Neural cell (in vitro differentiated cells): ENCODE measurements at regions not wholly inside any gene's neighbourhood (a gene's known extent, or its start where the extent isn't known, plus 50 kb on each side); places are given as distances from the start of the nearest gene placed in this dataset.

Experiments used
- H2AFZ ChIP-seq: fragments of 200-600, 300-800 bp; sonication (generic), shearing (Covaris generic); 2 replicates; pipeline ENCODE4 v1.6.0; 2014; ENCODE audit warnings: low read depth, mild to moderate bottlenecking, antibody characterized with exemption, low read length, moderate library complexity
- H3F3A ChIP-seq: fragments of 200-600 bp; shearing (Covaris generic); 2 replicates; pipeline ENCODE4 v1.6.1; 2016; ENCODE audit warnings: mild to moderate bottlenecking, moderate library complexity, mixed read lengths, antibody characterized with exemption, low read length; ENCODE audit not compliant: insufficient read depth, poor library complexity, severe bottlenecking
- H3K27ac ChIP-seq: fragments of 200-600, 300-800 bp; sonication (generic), shearing (Covaris generic); 2 replicates; pipeline ENCODE4 v1.5.1; 2014; ENCODE audit warnings: mild to moderate bottlenecking, low read length, moderate library complexity
- H3K27me3 ChIP-seq: fragments of 300-800, 200-600 bp; sonication (generic), shearing (Covaris generic); 2 replicates; pipeline ENCODE4 v1.6.0; 2014; ENCODE audit warnings: mild to moderate bottlenecking, low read depth, low read length, moderate library complexity; ENCODE audit not compliant: insufficient read depth
- H3K36me3 ChIP-seq: fragments of 300-800, 200-600 bp; sonication (generic), shearing (Covaris generic); 2 replicates; pipeline ENCODE4 v1.5.1; 2014; ENCODE audit warnings: mild to moderate bottlenecking, antibody characterized with exemption, low read length, moderate library complexity; ENCODE audit not compliant: insufficient read depth
- H3K4me2 ChIP-seq: fragments of 300-800, 200-600 bp; sonication (generic), shearing (Covaris generic); 2 replicates; pipeline ENCODE4 v1.6.0; 2014; ENCODE audit warnings: mild to moderate bottlenecking, low read length
- H3K4me3 ChIP-seq: fragments of 300-800, 200-600 bp; sonication (generic), shearing (Covaris generic); 2 replicates; pipeline ENCODE4 v1.5.1; 2014; ENCODE audit warnings: mild to moderate bottlenecking, low read length, moderate library complexity
- H3K79me2 ChIP-seq: fragments of 200-600 bp; shearing (Covaris generic); replicated peaks from 2 replicates; pipeline ENCODE4 v1.6.0; 2014; ENCODE audit warnings: mild to moderate bottlenecking, low read length, moderate library complexity; ENCODE audit not compliant: insufficient read depth
- H3K9ac ChIP-seq: fragments of 300-800, 200-600 bp; sonication (generic), shearing (Covaris generic); 2 replicates; pipeline ENCODE4 v1.6.1; 2016; ENCODE audit warnings: mild to moderate bottlenecking, low read length, mixed read lengths
- H3K9me2 ChIP-seq: fragments of 200-600 bp; shearing (Covaris generic); 2 replicates; pipeline ENCODE4 v1.6.1; 2016; ENCODE audit warnings: mild to moderate bottlenecking, low read length, mixed read lengths; ENCODE audit not compliant: insufficient read depth
- H3K9me3 ChIP-seq: fragments of 200-600, 300-800 bp; sonication (generic), shearing (Covaris generic); 2 replicates; pipeline ENCODE4 v1.6.1; 2016; ENCODE audit warnings: mild to moderate bottlenecking, mixed run types, low read length, moderate library complexity, mixed read lengths
- H4K20me1 ChIP-seq: fragments of 200-600 bp; shearing (Covaris generic); 2 replicates; pipeline ENCODE4 v1.6.1; 2016; ENCODE audit warnings: mild to moderate bottlenecking, mixed run types; ENCODE audit not compliant: insufficient read depth
- EP300 ChIP-seq: fragments of 450-650 bp; conservative IDR thresholded peaks from 2 replicates; pipeline ENCODE4 v1.6.1; 2014; ENCODE audit warnings: antibody characterized with exemption, mild to moderate bottlenecking, moderate library complexity; ENCODE audit not compliant: poor library complexity, severe bottlenecking
- EZH2 ChIP-seq: fragments of 200-600, 300-800 bp; shearing (Covaris generic), sonication (generic); IDR thresholded peaks from 2 replicates; pipeline ENCODE4 v1.6.1; 2014; ENCODE audit warnings: antibody characterized with exemption, low read length, borderline replicate concordance, mild to moderate bottlenecking; ENCODE audit not compliant: insufficient read depth, poor library complexity, severe bottlenecking
- MXI1 ChIP-seq: fragments of 450-650 bp; conservative IDR thresholded peaks from 2 replicates; pipeline ENCODE4 v1.6.1; 2014; ENCODE audit warnings: antibody characterized with exemption, mild to moderate bottlenecking; ENCODE audit not compliant: poor library complexity, severe bottlenecking
- POLR2AphosphoS5 ChIP-seq: IDR thresholded peaks from 2 replicates; pipeline ENCODE4 v1.6.1; 2012
- RAD21 ChIP-seq: fragments of 450-650 bp; conservative IDR thresholded peaks from 2 replicates; pipeline ENCODE4 v1.6.1; 2014; ENCODE audit warnings: antibody characterized with exemption, mild to moderate bottlenecking, moderate library complexity
- SMC3 ChIP-seq: fragments of 450-650 bp; conservative IDR thresholded peaks from 2 replicates; pipeline ENCODE4 v1.6.1; 2014; ENCODE audit warnings: antibody characterized with exemption, mild to moderate bottlenecking, moderate library complexity; ENCODE audit not compliant: poor library complexity
- TAF1 ChIP-seq: IDR thresholded peaks from 2 replicates; pipeline ENCODE4 v1.6.1; 2012; ENCODE audit warnings: low read depth
- TF ChIP-seq, protein P1 (sequence below): IDR thresholded peaks from 2 replicates; pipeline ENCODE4 v1.6.1; 2012; ENCODE audit warnings: borderline replicate concordance
- TF ChIP-seq, protein P2 (sequence below): fragments of 450-650 bp; IDR thresholded peaks from 2 replicates; pipeline ENCODE4 v1.5.1; 2014; ENCODE audit warnings: antibody characterized with exemption, mild to moderate bottlenecking, moderate library complexity; ENCODE audit not compliant: poor library complexity, severe bottlenecking

DNA sequence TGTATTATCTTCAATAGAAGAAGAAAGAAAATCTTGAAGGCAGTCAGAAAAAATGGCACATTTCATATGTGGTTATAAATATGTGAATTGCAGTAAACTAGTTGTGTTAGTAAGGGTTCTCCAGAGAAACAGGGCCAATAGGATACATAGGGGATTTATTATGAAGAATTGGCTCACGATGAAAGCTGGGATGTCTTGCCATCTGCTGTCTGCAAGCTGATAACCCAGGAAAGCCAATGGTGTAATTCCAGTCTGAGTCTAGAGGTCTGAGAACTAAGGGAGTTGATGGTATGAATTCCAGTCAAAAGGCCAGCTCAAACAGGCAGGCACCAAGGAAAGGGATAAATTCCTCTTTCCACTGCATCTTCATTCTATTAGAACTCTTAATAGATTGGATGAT lies 362.4 kb downstream of the KCNJ3 start:
- no peak overlapping the region for H3K4me3 ChIP-seq
- H3K36me3 ChIP-seq, result no peaks in the 10 kb centered on the region
- no peaks in the 10 kb centered on the region for H3K9me3 ChIP-seq
- no peaks in the 10 kb centered on the region for H3K79me2 ChIP-seq
- H3K9ac ChIP-seq, result no peak overlapping the region
- H4K20me1 ChIP-seq, result no peaks in the 10 kb centered on the region
- no peaks in the 10 kb centered on the region for H3K27me3 ChIP-seq
- H3K27ac ChIP-seq, result no peak overlapping the region
- H3K9me2 ChIP-seq, result no peaks in the 10 kb centered on the region
- no peak overlapping the region for H2AFZ ChIP-seq
- no peak overlapping the region for H3K4me2 ChIP-seq
- TF ChIP-seq RAD21, result no peak
- TF ChIP-seq, protein P1, sequence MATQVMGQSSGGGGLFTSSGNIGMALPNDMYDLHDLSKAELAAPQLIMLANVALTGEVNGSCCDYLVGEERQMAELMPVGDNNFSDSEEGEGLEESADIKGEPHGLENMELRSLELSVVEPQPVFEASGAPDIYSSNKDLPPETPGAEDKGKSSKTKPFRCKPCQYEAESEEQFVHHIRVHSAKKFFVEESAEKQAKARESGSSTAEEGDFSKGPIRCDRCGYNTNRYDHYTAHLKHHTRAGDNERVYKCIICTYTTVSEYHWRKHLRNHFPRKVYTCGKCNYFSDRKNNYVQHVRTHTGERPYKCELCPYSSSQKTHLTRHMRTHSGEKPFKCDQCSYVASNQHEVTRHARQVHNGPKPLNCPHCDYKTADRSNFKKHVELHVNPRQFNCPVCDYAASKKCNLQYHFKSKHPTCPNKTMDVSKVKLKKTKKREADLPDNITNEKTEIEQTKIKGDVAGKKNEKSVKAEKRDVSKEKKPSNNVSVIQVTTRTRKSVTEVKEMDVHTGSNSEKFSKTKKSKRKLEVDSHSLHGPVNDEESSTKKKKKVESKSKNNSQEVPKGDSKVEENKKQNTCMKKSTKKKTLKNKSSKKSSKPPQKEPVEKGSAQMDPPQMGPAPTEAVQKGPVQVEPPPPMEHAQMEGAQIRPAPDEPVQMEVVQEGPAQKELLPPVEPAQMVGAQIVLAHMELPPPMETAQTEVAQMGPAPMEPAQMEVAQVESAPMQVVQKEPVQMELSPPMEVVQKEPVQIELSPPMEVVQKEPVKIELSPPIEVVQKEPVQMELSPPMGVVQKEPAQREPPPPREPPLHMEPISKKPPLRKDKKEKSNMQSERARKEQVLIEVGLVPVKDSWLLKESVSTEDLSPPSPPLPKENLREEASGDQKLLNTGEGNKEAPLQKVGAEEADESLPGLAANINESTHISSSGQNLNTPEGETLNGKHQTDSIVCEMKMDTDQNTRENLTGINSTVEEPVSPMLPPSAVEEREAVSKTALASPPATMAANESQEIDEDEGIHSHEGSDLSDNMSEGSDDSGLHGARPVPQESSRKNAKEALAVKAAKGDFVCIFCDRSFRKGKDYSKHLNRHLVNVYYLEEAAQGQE, result no peak
- no peak for TF ChIP-seq POLR2AphosphoS5
- TF ChIP-seq MXI1, result no peak
- TF ChIP-seq EZH2, result no peak
- TF ChIP-seq SMC3, result no peak
- TF ChIP-seq, protein P2, sequence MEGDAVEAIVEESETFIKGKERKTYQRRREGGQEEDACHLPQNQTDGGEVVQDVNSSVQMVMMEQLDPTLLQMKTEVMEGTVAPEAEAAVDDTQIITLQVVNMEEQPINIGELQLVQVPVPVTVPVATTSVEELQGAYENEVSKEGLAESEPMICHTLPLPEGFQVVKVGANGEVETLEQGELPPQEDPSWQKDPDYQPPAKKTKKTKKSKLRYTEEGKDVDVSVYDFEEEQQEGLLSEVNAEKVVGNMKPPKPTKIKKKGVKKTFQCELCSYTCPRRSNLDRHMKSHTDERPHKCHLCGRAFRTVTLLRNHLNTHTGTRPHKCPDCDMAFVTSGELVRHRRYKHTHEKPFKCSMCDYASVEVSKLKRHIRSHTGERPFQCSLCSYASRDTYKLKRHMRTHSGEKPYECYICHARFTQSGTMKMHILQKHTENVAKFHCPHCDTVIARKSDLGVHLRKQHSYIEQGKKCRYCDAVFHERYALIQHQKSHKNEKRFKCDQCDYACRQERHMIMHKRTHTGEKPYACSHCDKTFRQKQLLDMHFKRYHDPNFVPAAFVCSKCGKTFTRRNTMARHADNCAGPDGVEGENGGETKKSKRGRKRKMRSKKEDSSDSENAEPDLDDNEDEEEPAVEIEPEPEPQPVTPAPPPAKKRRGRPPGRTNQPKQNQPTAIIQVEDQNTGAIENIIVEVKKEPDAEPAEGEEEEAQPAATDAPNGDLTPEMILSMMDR, result no peak
- no peak for TF ChIP-seq TAF1
- no peak for TF ChIP-seq EP300
- no peaks in the 10 kb centered on the region for H3F3A ChIP-seq

DNA sequence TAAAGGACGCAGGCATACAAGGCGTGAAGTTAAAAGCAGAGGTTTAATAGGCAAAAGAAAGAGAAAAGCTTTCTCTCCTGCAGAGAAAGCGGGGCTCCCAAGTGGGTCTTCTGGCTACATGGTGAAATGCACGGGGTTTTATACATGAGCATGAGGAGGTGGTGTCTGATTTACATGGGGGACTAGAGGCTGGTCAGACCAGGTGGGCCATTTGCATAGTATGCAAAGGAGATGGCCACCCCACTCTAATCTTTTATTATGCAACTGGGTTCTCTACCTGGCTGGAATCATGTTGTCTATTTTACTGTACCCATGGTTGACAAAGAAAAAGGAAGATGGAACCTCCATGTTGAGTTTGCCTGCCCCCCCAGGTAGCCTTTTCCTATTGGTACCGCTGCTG lies 356.2 kb downstream of the KCNJ3 start:
- Histone ChIP-seq H3K9ac (no peak overlapping the region), H3K9me2 (no peaks in the 10 kb centered on the region), H3K4me3 (no peak overlapping the region), H3K79me2 (no peaks in the 10 kb centered on the region), H2AFZ (no peak overlapping the region), H3F3A (no peaks in the 10 kb centered on the region), H3K27ac (no peak overlapping the region), H3K36me3 (no peaks in the 10 kb centered on the region), H3K4me2 (no peak overlapping the region), H3K9me3 (no peaks in the 10 kb centered on the region), H4K20me1 (no peaks in the 10 kb centered on the region), H3K27me3 (no peaks in the 10 kb centered on the region)
- TF ChIP-seq EP300 (no peak), TAF1 (no peak), RAD21 (no peak), POLR2AphosphoS5 (no peak), EZH2 (no peak), SMC3 (no peak), MXI1 (no peak)
- TF ChIP-seq, protein P2, result no peak
- TF ChIP-seq, protein P1, result no peak
